Endodermal cell (in vitro differentiated cells): ENCODE measurements at regions not wholly inside any gene's neighbourhood (a gene's known extent, or its start where the extent isn't known, plus 50 kb on each side); places are given as distances from the start of the nearest gene placed in this dataset.

Experiments used
- DNase-seq: peaks from one replicate; pipeline ENCODE4 v3.0.0-alpha.2; 2017
- H3K27ac ChIP-seq: 2 replicates; pipeline ENCODE4 v1.5.1; 2013; ENCODE audit warnings: mild to moderate bottlenecking, low read depth, low read length, moderate library complexity
- H3K27me3 ChIP-seq: 2 replicates; pipeline ENCODE4 v1.6.1; 2013; ENCODE audit warnings: mild to moderate bottlenecking, low read length, moderate library complexity; ENCODE audit not compliant: insufficient read depth, control insufficient read depth, poor library complexity, severe bottlenecking
- H3K36me3 ChIP-seq: 2 replicates; pipeline ENCODE4 v1.7.0; 2013; ENCODE audit warnings: mild to moderate bottlenecking, low read length, moderate library complexity; ENCODE audit not compliant: control insufficient read depth, insufficient read depth
- H3K4me1 ChIP-seq: one replicate; pipeline ENCODE4 v1.7.0; 2013; ENCODE audit warnings: low read length; ENCODE audit not compliant: control insufficient read depth, insufficient read depth
- H3K4me3 ChIP-seq: 2 replicates; pipeline ENCODE4 v1.5.1; 2013; ENCODE audit warnings: mild to moderate bottlenecking, low read length, moderate library complexity
- H3K9ac ChIP-seq: 2 replicates; pipeline ENCODE4 v1.6.1; 2013; ENCODE audit warnings: mild to moderate bottlenecking, low read length, moderate library complexity; ENCODE audit not compliant: poor library complexity, severe bottlenecking; ENCODE audit errors: extremely low read depth
- H3K9me3 ChIP-seq: 2 replicates; pipeline ENCODE4 v1.6.1; 2013; ENCODE audit warnings: mild to moderate bottlenecking, low read length, moderate library complexity; ENCODE audit not compliant: control insufficient read depth
- H3K27ac Mint-ChIP-seq: 2 replicates; pipeline ENCODE4 v1.8.0; 2020; ENCODE audit warnings: mixed read lengths
- H3K27me3 Mint-ChIP-seq: 2 replicates; pipeline ENCODE4 v1.8.0; 2021; ENCODE audit warnings: mild to moderate bottlenecking, mixed read lengths; ENCODE audit not compliant: insufficient read depth
- H3K36me3 Mint-ChIP-seq: 2 replicates; pipeline ENCODE4 v1.8.0; 2020; ENCODE audit warnings: low read depth, mixed read lengths
- H3K4me1 Mint-ChIP-seq: 2 replicates; pipeline ENCODE4 v1.8.0; 2020; ENCODE audit warnings: mixed read lengths
- H3K4me3 Mint-ChIP-seq: 2 replicates; pipeline ENCODE4 v1.8.0; 2020; ENCODE audit warnings: mild to moderate bottlenecking, moderate library complexity, mixed read lengths
- H3K9me3 Mint-ChIP-seq: 2 replicates; pipeline ENCODE4 v1.8.0; 2020; ENCODE audit warnings: mild to moderate bottlenecking, mixed read lengths
- WGBS, 2 experiments: methylation state at CpG; one replicate each; pipeline versions ENCODE4 v1.1.5 to v1.1.7; 2013; ENCODE audit warnings: missing lambda C conversion rate in 2 of 2, mixed read lengths in 1 of 2; ENCODE audit not compliant: insufficient coverage in 1 of 2, insufficient read length in 1 of 2; 5-methylcytosine and 5-hydroxymethylcytosine counted together
- TF ChIP-seq, protein P1 (sequence below): fragments of 200-600 bp; sonication (generic); conservative IDR thresholded peaks from 2 replicates; pipeline ENCODE4 v1.5.0; 2021; ENCODE audit warnings: antibody characterized with exemption, mild to moderate bottlenecking

DNA sequence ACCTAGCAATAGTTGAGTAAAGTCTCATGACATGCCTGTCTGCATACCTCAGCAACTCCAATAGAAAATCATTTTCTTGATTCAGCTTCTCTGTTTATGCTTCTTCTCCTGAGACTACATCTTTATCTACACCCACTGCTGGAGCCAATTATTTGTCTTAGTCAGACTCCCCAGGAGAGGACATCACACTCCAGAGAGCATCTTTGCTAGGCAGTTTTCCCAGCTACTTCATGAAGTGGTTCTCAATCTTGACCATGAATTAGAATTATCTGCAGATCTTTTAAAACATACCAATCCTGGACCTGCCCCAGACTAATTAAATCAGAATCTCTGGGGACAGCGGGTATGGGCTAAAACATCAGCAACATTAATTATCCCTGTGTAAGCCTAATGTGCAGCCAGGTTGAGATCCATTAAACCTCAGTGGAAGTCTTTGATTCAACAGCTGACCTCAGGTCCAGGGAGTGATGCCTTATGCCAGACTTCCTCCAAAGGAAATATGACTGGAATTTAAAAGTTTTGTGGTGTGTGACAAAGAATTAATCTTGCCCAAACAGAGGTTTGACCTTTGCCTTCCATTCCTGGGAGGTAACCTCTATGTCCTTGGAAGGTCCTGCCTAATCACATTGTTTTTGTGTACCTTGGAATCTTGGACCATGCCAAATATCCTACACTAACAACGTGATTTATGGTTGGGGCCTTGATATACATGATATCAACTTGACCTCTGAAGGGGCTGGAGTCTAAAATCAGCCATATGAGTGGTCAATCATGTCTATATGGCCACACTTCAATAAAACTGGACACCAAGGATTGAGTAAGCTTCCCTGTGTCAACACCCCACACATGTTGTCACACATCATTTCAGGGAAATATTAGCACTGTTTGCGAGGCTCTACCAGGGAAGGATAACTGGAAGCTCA lies 99.3 kb upstream of the DNAJC10 start:
- Mint-ChIP-seq H3K27me3 (no peaks in the 10 kb centered on the region), H3K4me3 (no peak overlapping the region), H3K9me3 (no peaks in the 10 kb centered on the region), H3K4me1 (no peaks in the 10 kb centered on the region), H3K27ac (no peak overlapping the region), H3K36me3 (no peaks in the 10 kb centered on the region)
- no peak overlapping the region for H3K9ac ChIP-seq
- no peak for DNase-seq
- no peaks in the 10 kb centered on the region for H3K27me3 ChIP-seq
- TF ChIP-seq, protein P1, sequence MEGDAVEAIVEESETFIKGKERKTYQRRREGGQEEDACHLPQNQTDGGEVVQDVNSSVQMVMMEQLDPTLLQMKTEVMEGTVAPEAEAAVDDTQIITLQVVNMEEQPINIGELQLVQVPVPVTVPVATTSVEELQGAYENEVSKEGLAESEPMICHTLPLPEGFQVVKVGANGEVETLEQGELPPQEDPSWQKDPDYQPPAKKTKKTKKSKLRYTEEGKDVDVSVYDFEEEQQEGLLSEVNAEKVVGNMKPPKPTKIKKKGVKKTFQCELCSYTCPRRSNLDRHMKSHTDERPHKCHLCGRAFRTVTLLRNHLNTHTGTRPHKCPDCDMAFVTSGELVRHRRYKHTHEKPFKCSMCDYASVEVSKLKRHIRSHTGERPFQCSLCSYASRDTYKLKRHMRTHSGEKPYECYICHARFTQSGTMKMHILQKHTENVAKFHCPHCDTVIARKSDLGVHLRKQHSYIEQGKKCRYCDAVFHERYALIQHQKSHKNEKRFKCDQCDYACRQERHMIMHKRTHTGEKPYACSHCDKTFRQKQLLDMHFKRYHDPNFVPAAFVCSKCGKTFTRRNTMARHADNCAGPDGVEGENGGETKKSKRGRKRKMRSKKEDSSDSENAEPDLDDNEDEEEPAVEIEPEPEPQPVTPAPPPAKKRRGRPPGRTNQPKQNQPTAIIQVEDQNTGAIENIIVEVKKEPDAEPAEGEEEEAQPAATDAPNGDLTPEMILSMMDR: no peak
- no peaks in the 10 kb centered on the region for H3K4me1 ChIP-seq
- WGBS, 2 experiments: 95 to 100% methylated on average over 3 of the region's 3 CpGs
- H3K36me3 ChIP-seq: no peaks in the 10 kb centered on the region
- H3K4me3 ChIP-seq: no peak overlapping the region
- H3K9me3 ChIP-seq: no peaks in the 10 kb centered on the region
- H3K27ac ChIP-seq: no peak overlapping the region

DNA sequence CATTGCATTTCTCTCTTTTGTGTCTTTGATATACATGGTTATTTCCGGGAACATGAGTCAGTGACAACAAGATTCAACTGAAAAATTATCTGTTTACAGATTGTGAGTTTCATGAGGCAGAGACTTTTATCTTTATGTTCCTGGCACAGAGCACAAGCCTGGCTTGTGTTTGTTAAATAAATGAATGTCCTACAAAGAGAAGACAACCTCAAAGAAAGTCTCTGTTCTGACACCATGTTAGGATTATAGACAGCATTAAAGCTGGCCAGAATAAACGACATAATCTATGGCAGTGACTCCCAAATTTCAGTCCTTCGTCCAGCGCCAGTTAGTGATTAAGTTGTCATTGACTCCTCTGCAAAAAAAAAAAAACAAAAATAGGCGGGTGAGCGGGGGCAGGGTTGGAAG lies 97.4 kb upstream of the DNAJC10 start:
- DNase-seq: no peak
- Mint-ChIP-seq H3K4me3 (no peak overlapping the region), H3K27ac (no peak overlapping the region), H3K36me3 (no peaks in the 10 kb centered on the region), H3K4me1 (no peaks in the 10 kb centered on the region), H3K27me3 (peaks cover 7% of the 10 kb centered on the region), H3K9me3 (no peaks in the 10 kb centered on the region)
- Histone ChIP-seq H3K36me3 (no peaks in the 10 kb centered on the region), H3K4me3 (no peak overlapping the region), H3K27me3 (peaks cover 11% of the 10 kb centered on the region), H3K9me3 (no peaks in the 10 kb centered on the region), H3K9ac (no peak overlapping the region), H3K4me1 (no peaks in the 10 kb centered on the region), H3K27ac (no peak overlapping the region)
- TF ChIP-seq, protein P1: no peak
- 89 to 92% methylated on average over 3 to 6 of the region's 6 CpGs for WGBS, 2 experiments

DNA sequence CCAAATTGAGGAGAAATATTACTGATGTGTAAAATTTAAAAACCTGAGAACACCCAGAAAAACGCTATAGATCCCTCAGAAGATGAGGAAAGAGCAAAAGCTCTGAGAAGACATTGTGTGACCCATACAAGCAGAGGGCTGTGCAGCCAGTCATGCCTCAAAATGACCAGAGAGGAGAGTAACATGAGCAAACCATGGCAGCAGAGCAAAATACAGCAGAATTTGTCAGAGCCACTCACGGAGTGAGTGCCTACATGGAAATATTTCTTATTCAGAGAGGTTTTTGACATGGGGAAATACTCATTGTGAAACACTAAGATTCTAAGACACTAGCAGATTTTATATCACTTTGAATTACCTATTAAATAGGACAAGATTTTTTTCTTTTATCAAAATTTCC lies 96.8 kb upstream of the DNAJC10 start:
- Histone ChIP-seq H3K27me3 (peaks cover 11% of the 10 kb centered on the region), H3K4me1 (no peaks in the 10 kb centered on the region), H3K9ac (no peak overlapping the region), H3K9me3 (no peaks in the 10 kb centered on the region), H3K4me3 (no peak overlapping the region), H3K36me3 (no peaks in the 10 kb centered on the region), H3K27ac (no peak overlapping the region)
- Mint-ChIP-seq H3K4me3 (no peak overlapping the region), H3K9me3 (no peaks in the 10 kb centered on the region), H3K4me1 (no peaks in the 10 kb centered on the region), H3K36me3 (no peaks in the 10 kb centered on the region), H3K27me3 (peaks cover 10% of the 10 kb centered on the region), H3K27ac (no peak overlapping the region)
- DNase-seq: no peak
- 86 to 92% methylated on average over 1 to 2 of the region's 2 CpGs for WGBS, 2 experiments
- TF ChIP-seq, protein P1: no peak
